ENCODE measurements at regions not wholly inside any gene's neighbourhood (a gene's known extent, or its start where the extent isn't known, plus 50 kb on each side); places are given as distances from the start of the nearest gene placed in this dataset.

DNA sequence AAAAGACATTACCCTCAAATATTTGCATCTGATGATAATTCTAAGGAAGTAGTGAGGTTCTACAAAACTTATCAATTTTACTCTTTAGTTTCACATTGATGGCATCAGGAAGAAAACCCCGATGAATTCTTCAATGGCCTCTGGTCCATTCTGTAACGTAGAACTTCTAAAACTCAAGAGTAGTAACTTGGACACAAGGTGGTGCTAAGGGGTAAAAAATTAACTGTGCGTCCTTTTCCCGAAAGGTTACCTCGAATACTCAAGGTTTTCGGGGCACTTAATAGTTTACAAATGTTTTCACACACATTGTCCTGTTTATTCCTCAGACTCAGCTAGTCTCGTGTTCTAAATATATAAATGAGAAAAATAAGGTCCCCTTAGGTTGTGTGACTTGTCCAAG lies 517.3 kb upstream of the ZFHX3 start:
- H3K27ac ChIP-seq (ENCODE audit: low read depth in 1 of 2, low read length in 1 of 2), result no peak overlapping the region
- peaks cover 0 to 3% of the 10 kb centered on the region in 2 donors for H3K27me3 ChIP-seq (ENCODE audit: control insufficient read depth in 2 of 2, insufficient read depth in 1 of 2, low read length in 1 of 2)
- DNase-seq (ENCODE audit: low read depth in 6 of 9, low spot score in 9 of 9), result no peak
- no peak overlapping the region for H3K4me3 ChIP-seq (ENCODE audit: low read length in 2 of 2)
- H3K4me1 ChIP-seq (ENCODE audit: control insufficient read depth in 2 of 2, insufficient read depth in 2 of 2, low read length in 2 of 2), result no peaks in the 10 kb centered on the region
- WGBS, result 70% methylated on average over 7 of the region's 7 CpGs
- no peaks in the 10 kb centered on the region for H3K36me3 ChIP-seq (ENCODE audit: control insufficient read depth in 2 of 2, insufficient read depth in 2 of 2, low read length in 1 of 2)
- H3K9me3 ChIP-seq (ENCODE audit: control insufficient read depth in 2 of 2, insufficient read depth in 1 of 2, low read length in 1 of 2), result no peaks in the 10 kb centered on the region

DNA sequence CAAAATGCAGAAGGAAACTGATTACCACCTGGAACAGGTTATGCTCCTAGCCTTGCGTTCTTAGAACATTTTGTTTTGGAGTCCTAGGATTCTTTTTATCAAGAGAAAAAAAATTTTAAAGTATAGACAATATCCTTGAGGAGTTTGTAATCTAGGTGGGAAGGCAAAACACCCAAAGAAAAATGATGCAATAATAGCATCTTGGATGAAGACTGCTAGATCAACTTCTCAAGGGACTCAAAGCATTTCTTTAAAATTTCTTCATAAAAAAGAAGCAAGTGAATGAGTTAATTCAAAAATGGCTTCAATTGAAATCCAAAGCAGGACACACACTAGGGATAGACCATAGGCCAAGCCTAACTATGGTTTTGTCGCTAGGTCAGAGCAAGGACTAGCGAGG lies 515.8 kb upstream of the ZFHX3 start:
- Histone ChIP-seq H3K36me3 (ENCODE audit: control insufficient read depth in 2 of 2, insufficient read depth in 2 of 2, low read length in 1 of 2) (no peaks in the 10 kb centered on the region), H3K9me3 (ENCODE audit: control insufficient read depth in 2 of 2, insufficient read depth in 1 of 2, low read length in 1 of 2) (no peaks in the 10 kb centered on the region), H3K4me3 (ENCODE audit: low read length in 2 of 2) (no peak overlapping the region), H3K4me1 (ENCODE audit: control insufficient read depth in 2 of 2, insufficient read depth in 2 of 2, low read length in 2 of 2) (no peaks in the 10 kb centered on the region), H3K27ac (ENCODE audit: low read depth in 1 of 2, low read length in 1 of 2) (no peak overlapping the region), H3K27me3 (ENCODE audit: control insufficient read depth in 2 of 2, insufficient read depth in 1 of 2, low read length in 1 of 2) (peaks cover 0 to 3% of the 10 kb centered on the region in 2 donors)
- no peak for DNase-seq (ENCODE audit: low read depth in 6 of 9, low spot score in 9 of 9)
- 86% methylated on average over 3 of the region's 3 CpGs for WGBS

DNA sequence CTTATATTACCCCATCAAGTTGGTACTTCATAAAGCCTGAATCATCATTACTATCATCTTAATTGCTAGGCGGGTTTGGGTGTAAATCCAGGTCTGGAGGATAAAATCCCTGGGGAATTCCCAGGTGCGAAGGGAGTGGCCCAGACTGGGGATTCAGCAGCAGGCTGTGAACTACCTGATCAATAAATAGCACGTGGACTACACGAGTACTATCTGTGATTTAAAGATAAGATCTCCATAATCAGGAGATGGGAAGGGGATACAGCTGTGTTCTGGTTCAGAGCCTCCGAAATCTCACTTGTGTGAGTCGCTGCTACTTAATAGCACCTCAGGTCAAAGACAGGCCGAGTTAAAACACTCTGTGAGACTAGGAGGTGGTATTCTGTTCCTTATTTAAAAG lies 512.6 kb upstream of the ZFHX3 start:
- DNase-seq (ENCODE audit: low read depth in 6 of 9, low spot score in 9 of 9), result no peak
- no peaks in the 10 kb centered on the region for H3K4me1 ChIP-seq (ENCODE audit: control insufficient read depth in 2 of 2, insufficient read depth in 2 of 2, low read length in 2 of 2)
- H3K27me3 ChIP-seq (ENCODE audit: control insufficient read depth in 2 of 2, insufficient read depth in 1 of 2, low read length in 1 of 2), result no peaks in the 10 kb centered on the region
- no peaks in the 10 kb centered on the region for H3K9me3 ChIP-seq (ENCODE audit: control insufficient read depth in 2 of 2, insufficient read depth in 1 of 2, low read length in 1 of 2)
- H3K36me3 ChIP-seq (ENCODE audit: control insufficient read depth in 2 of 2, insufficient read depth in 2 of 2, low read length in 1 of 2), result no peaks in the 10 kb centered on the region
- no peak overlapping the region for H3K27ac ChIP-seq (ENCODE audit: low read depth in 1 of 2, low read length in 1 of 2)
- no peak overlapping the region for H3K4me3 ChIP-seq (ENCODE audit: low read length in 2 of 2)
- 63% methylated on average over 7 of the region's 7 CpGs for WGBS

DNA sequence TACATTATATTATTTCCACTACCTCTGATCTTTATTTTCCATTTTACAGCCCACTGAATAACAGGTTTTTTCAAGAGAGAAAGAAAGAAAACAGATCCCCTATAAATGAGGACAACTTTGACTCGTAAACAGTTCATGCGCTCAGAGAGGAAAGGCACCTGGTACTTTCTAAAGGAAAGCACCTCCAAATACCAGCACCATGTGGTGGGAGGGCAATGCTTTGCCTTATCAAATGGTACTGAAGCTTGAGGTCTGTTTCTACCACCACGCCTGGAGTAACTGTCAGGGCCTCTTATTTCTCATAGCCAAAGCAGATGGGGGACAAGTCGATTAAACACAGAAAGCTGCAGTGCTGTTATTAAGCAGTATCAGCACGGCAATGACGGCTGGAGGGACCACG lies 510.3 kb upstream of the ZFHX3 start:
- H3K9me3 ChIP-seq (ENCODE audit: control insufficient read depth in 2 of 2, insufficient read depth in 1 of 2, low read length in 1 of 2), result no peaks in the 10 kb centered on the region
- WGBS, result 92% methylated on average over 7 of the region's 7 CpGs

DNA sequence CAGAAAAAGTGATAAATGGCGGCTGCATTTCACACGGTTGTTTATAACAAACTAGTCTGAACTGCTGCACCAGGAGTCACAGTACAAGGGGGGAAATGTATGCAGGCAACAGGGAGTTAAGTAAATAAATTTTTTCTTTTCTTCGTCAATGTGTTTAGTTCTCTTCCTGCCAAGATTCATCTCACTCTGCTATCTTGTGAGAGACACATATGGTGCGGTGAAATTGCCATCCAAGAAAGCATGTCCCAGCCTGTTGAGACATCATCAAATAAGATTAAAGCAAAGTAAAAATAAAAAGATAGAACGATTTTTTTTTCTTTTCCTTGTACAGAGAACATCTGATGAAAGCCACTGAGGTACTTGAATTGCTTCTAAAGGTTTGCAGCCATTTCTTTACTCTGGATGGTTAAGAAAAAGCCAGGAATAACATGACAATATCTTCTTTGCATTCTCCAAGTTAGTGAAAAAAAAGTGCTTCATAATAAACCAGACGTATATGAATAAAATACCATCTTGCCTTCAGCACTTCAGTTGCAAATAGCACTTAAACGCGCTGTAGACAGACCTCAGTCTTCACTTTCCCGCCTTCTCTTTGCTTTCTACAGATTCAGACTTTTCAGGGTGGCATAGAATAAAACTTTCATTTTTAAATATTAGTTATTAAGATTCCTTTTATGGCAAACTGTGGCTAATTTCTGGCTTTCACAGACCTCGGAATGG lies 506.2 kb upstream of the ZFHX3 start:
- H3K4me1 ChIP-seq (ENCODE audit: control insufficient read depth in 2 of 2, insufficient read depth in 2 of 2, low read length in 2 of 2), result no peaks in the 10 kb centered on the region
- H3K4me3 ChIP-seq (ENCODE audit: low read length in 2 of 2), result no peak overlapping the region
- H3K9me3 ChIP-seq (ENCODE audit: control insufficient read depth in 2 of 2, insufficient read depth in 1 of 2, low read length in 1 of 2), result no peaks in the 10 kb centered on the region
- WGBS, result 91% methylated on average over 10 of the region's 10 CpGs
- no peaks in the 10 kb centered on the region for H3K36me3 ChIP-seq (ENCODE audit: control insufficient read depth in 2 of 2, insufficient read depth in 2 of 2, low read length in 1 of 2)
- DNase-seq (ENCODE audit: low read depth in 6 of 9, low spot score in 9 of 9), result peak in 1 of 9 donors; percentile 4
- no peak overlapping the region for H3K27ac ChIP-seq (ENCODE audit: low read depth in 1 of 2, low read length in 1 of 2)
- peaks cover 0 to 5% of the 10 kb centered on the region in 2 donors for H3K27me3 ChIP-seq (ENCODE audit: control insufficient read depth in 2 of 2, insufficient read depth in 1 of 2, low read length in 1 of 2)

More for the DNA sequence above, 510.3 kb upstream of the ZFHX3 start:
- H3K27ac ChIP-seq (ENCODE audit: low read depth in 1 of 2, low read length in 1 of 2), result no peak overlapping the region
- H3K27me3 ChIP-seq (ENCODE audit: control insufficient read depth in 2 of 2, insufficient read depth in 1 of 2, low read length in 1 of 2), result no peaks in the 10 kb centered on the region
- H3K4me3 ChIP-seq (ENCODE audit: low read length in 2 of 2), result no peak overlapping the region
- H3K4me1 ChIP-seq (ENCODE audit: control insufficient read depth in 2 of 2, insufficient read depth in 2 of 2, low read length in 2 of 2), result no peaks in the 10 kb centered on the region
- no peaks in the 10 kb centered on the region for H3K36me3 ChIP-seq (ENCODE audit: control insufficient read depth in 2 of 2, insufficient read depth in 2 of 2, low read length in 1 of 2)
- DNase-seq (ENCODE audit: low read depth in 6 of 9, low spot score in 9 of 9), result no peak

DNA sequence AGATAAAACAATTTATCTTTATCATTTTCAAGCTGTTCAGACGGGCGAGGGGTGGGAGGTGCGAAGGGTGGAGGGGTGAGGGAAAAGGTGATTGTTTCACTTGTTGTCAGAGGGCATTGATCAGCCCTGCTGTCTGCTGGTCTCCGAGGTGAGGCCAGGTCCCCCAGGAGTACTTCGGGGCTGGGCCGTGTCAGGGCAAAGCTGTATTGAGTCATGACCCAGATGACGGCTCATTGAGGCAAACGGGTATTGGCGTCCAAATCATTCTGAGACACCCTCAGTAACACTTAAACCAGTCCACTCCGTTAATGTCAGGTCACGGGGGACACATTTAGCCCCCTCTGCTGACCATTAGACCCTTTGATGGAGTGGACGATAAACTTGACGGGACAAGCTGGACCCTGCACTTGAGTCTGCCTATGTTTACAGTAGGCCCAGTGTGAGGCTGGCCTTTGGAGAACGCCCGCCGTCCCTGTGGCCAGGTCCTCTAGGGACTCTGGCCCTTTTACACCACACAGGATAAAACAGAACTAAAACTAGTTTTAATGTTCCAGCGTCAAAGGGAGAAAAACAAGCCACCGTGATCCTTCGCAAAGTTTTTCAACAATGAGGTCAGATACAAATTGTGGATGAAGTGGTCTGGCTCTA lies 502.2 kb upstream of the ZFHX3 start:
- WGBS, result 85% methylated on average over 19 of the region's 19 CpGs
- Histone ChIP-seq H3K36me3 (ENCODE audit: control insufficient read depth in 2 of 2, insufficient read depth in 2 of 2, low read length in 1 of 2) (no peaks in the 10 kb centered on the region), H3K27ac (ENCODE audit: low read depth in 1 of 2, low read length in 1 of 2) (no peak overlapping the region), H3K4me1 (ENCODE audit: control insufficient read depth in 2 of 2, insufficient read depth in 2 of 2, low read length in 2 of 2) (no peaks in the 10 kb centered on the region), H3K4me3 (ENCODE audit: low read length in 2 of 2) (no peak overlapping the region), H3K27me3 (ENCODE audit: control insufficient read depth in 2 of 2, insufficient read depth in 1 of 2, low read length in 1 of 2) (peaks cover 19 to 30% of the 10 kb centered on the region in 2 donors), H3K9me3 (ENCODE audit: control insufficient read depth in 2 of 2, insufficient read depth in 1 of 2, low read length in 1 of 2) (no peaks in the 10 kb centered on the region)
- DNase-seq (ENCODE audit: low read depth in 6 of 9, low spot score in 9 of 9), result no peak

DNA sequence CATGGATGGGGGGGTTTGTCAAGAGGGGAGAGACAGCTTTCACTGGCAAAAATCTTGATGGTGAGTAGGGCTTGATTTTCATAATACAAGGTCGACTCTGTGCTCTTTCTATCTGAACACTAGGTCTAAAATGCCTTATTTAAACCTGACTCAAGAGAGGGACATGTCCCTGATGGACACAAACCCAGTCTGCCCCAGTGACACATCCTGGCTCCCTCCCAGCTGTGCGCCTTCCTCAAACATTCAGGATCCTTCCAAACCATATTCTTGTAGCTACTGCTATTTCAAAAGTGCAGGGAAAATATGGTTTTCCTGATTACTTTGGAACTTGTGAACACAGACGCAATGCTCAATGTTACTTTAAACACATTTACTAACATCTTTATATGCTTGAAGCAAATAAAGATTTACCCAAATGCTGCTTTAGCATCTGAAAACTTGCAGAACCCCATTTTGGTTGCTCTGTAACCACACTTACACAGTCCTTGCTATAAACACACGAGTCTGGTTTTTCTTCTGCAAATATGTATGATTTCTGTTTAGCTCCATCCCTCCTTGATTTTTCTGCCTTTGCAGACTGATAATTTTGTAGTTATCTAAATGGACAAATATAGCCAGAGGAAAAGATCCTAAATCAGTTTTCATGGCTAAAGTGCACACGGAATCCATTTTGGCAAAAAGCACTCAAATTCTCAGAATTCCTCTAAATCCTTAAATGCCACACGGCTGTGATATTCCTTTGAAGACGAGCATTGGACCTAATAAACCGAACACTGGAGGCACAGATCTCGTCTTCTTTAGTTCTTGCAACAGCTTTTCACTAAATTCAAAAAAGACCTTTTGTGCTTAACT lies 499.9 kb upstream of the ZFHX3 start:
- peaks cover 26 to 53% of the 10 kb centered on the region in 2 donors for H3K27me3 ChIP-seq (ENCODE audit: control insufficient read depth in 2 of 2, insufficient read depth in 1 of 2, low read length in 1 of 2)

DNA sequence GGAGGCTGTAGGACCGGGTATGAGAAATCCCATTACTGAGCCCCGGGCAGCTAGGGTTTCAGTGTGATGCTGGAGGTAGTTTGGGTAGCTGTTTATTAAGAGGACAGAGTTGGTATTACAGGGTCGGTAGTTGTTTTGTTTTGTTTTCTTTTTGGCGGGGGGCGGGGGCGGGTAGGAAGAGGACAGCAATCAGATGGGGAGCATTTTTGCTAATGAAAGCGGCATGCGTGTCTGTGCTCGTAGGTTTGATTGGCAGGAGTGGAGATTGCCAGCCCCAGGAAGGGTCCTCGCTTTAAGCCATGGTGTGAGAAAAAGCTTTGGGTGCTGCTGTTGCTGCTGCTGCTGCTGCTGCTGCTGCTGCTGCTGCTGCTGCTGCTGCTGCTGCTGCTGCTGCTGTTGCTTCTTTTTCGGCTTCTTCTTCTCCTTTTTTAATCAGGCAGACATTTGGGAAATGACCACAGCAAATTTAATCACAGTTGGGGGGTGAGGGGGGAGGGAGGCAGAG lies 498.5 kb upstream of the ZFHX3 start:
- DNase-seq (ENCODE audit: low read depth in 6 of 9, low spot score in 9 of 9), result no peak
- H3K27me3 ChIP-seq (ENCODE audit: control insufficient read depth in 2 of 2, insufficient read depth in 1 of 2, low read length in 1 of 2), result peaks cover 26 to 53% of the 10 kb centered on the region in 2 donors
- 9% methylated on average over 11 of the region's 11 CpGs for WGBS
- H3K9me3 ChIP-seq (ENCODE audit: control insufficient read depth in 2 of 2, insufficient read depth in 1 of 2, low read length in 1 of 2), result no peaks in the 10 kb centered on the region
- peaks cover 0 to 2% of the 10 kb centered on the region in 2 donors for H3K36me3 ChIP-seq (ENCODE audit: control insufficient read depth in 2 of 2, insufficient read depth in 2 of 2, low read length in 1 of 2)
- no peak overlapping the region for H3K27ac ChIP-seq (ENCODE audit: low read depth in 1 of 2, low read length in 1 of 2)
- no peak overlapping the region for H3K4me3 ChIP-seq (ENCODE audit: low read length in 2 of 2)
- H3K4me1 ChIP-seq (ENCODE audit: control insufficient read depth in 2 of 2, insufficient read depth in 2 of 2, low read length in 2 of 2), result no peaks in the 10 kb centered on the region

More for the DNA sequence above, 499.9 kb upstream of the ZFHX3 start:
- 82% methylated on average over 9 of the region's 9 CpGs for WGBS
- Histone ChIP-seq H3K9me3 (ENCODE audit: control insufficient read depth in 2 of 2, insufficient read depth in 1 of 2, low read length in 1 of 2) (no peaks in the 10 kb centered on the region), H3K27ac (ENCODE audit: low read depth in 1 of 2, low read length in 1 of 2) (no peak overlapping the region), H3K4me1 (ENCODE audit: control insufficient read depth in 2 of 2, insufficient read depth in 2 of 2, low read length in 2 of 2) (no peaks in the 10 kb centered on the region), H3K36me3 (ENCODE audit: control insufficient read depth in 2 of 2, insufficient read depth in 2 of 2, low read length in 1 of 2) (peaks cover 0 to 2% of the 10 kb centered on the region in 2 donors), H3K4me3 (ENCODE audit: low read length in 2 of 2) (no peak overlapping the region)
- DNase-seq (ENCODE audit: low read depth in 6 of 9, low spot score in 9 of 9), result no peak

DNA sequence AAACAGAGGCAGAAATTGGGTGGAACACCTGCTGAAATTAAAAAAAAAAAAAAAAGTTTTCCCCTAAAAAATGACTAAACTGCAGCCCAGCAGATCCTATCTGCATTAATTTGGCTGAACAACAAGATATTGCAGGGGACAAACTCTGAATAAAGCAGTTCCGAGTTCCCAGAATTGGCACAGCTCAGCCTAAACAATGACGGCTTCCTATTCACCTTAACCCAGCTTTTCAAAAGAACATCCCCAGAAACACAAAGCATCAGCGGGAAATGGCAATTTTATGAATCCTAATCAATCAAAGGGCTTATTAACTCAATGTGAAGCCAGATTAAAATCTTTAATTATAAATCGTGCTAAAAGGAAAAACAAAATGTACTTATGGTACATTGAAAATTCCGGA lies 497.8 kb upstream of the ZFHX3 start:
- H3K36me3 ChIP-seq (ENCODE audit: control insufficient read depth in 2 of 2, insufficient read depth in 2 of 2, low read length in 1 of 2), result peaks cover 0 to 2% of the 10 kb centered on the region in 2 donors

More for the DNA sequence above, 497.8 kb upstream of the ZFHX3 start:
- no peak overlapping the region for H3K4me3 ChIP-seq (ENCODE audit: low read length in 2 of 2)
- H3K9me3 ChIP-seq (ENCODE audit: control insufficient read depth in 2 of 2, insufficient read depth in 1 of 2, low read length in 1 of 2), result no peaks in the 10 kb centered on the region
- no peak for DNase-seq (ENCODE audit: low read depth in 6 of 9, low spot score in 9 of 9)
- WGBS, result 45% methylated on average over 5 of the region's 5 CpGs
- peaks cover 26 to 53% of the 10 kb centered on the region in 2 donors for H3K27me3 ChIP-seq (ENCODE audit: control insufficient read depth in 2 of 2, insufficient read depth in 1 of 2, low read length in 1 of 2)
- no peaks in the 10 kb centered on the region for H3K4me1 ChIP-seq (ENCODE audit: control insufficient read depth in 2 of 2, insufficient read depth in 2 of 2, low read length in 2 of 2)
- H3K27ac ChIP-seq (ENCODE audit: low read depth in 1 of 2, low read length in 1 of 2), result no peak overlapping the region

All from thymus (tissue), 11 donors.